Fibroblast of the aortic adventitia (primary cell): ENCODE measurements at regions not wholly inside any gene's neighbourhood (a gene's known extent, or its start where the extent isn't known, plus 50 kb on each side); places are given as distances from the start of the nearest gene placed in this dataset.

Source experiments
- DNase-seq: peaks from one replicate; pipeline ENCODE4 v3.0.0-alpha.2; 2010; ENCODE audit warnings: low read depth
- H3K4me3 ChIP-seq: 2 replicates; pipeline ENCODE4 v1.5.1; 2011; ENCODE audit warnings: low read depth, mild to moderate bottlenecking, control low read depth, low read length, moderate library complexity
- TF ChIP-seq, protein P1 (sequence below): IDR thresholded peaks from 2 replicates; pipeline ENCODE4 v1.5.1; 2011; ENCODE audit warnings: mild to moderate bottlenecking, low read length, control low read depth, inconsistent platforms; ENCODE audit not compliant: insufficient read depth

DNA sequence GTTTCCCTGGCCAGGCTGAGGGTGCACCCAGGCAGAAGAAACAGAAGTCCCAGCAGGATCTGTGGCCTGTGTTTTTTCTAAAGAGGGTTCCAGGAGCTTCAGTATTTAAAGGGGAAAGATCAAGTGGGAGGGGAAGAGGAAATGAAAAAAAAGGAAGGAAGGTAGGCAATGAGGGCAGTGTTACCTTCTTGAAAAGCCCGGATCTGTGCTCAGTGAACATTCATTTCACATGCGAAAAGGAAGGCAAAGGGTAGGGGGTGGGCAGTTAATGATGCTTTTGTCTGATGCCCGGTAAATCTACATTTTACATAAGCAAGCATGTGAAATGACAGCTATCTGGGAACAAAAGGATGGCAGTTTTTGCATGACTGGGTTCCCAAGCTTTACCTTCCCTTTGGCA lies 326.2 kb downstream of the UQCRFS1 start:
- TF ChIP-seq, protein P1, sequence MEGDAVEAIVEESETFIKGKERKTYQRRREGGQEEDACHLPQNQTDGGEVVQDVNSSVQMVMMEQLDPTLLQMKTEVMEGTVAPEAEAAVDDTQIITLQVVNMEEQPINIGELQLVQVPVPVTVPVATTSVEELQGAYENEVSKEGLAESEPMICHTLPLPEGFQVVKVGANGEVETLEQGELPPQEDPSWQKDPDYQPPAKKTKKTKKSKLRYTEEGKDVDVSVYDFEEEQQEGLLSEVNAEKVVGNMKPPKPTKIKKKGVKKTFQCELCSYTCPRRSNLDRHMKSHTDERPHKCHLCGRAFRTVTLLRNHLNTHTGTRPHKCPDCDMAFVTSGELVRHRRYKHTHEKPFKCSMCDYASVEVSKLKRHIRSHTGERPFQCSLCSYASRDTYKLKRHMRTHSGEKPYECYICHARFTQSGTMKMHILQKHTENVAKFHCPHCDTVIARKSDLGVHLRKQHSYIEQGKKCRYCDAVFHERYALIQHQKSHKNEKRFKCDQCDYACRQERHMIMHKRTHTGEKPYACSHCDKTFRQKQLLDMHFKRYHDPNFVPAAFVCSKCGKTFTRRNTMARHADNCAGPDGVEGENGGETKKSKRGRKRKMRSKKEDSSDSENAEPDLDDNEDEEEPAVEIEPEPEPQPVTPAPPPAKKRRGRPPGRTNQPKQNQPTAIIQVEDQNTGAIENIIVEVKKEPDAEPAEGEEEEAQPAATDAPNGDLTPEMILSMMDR = no peak
- no peak for DNase-seq
- no peak overlapping the region for H3K4me3 ChIP-seq

DNA sequence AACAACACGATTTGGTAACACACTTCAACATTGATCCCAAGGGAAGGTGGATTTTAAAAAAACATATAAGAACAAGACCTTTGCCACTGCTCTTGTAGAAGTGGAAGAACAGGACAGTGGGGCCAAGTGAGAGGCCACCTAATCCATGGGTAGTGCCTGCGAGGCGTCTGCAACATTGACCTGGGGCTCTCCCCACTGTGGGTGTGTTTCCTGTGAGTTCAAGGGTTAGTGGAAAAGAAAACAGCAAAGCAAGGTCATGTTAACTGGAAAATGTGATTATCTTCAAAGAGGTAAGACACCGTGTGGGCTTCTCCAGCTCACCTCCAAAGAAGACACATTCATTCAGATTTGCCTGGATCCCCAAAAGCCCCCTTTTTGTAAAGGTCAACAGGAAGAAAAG lies 327.0 kb downstream of the UQCRFS1 start:
- no peak overlapping the region for H3K4me3 ChIP-seq
- DNase-seq = no peak
- TF ChIP-seq, protein P1 = no peak

DNA sequence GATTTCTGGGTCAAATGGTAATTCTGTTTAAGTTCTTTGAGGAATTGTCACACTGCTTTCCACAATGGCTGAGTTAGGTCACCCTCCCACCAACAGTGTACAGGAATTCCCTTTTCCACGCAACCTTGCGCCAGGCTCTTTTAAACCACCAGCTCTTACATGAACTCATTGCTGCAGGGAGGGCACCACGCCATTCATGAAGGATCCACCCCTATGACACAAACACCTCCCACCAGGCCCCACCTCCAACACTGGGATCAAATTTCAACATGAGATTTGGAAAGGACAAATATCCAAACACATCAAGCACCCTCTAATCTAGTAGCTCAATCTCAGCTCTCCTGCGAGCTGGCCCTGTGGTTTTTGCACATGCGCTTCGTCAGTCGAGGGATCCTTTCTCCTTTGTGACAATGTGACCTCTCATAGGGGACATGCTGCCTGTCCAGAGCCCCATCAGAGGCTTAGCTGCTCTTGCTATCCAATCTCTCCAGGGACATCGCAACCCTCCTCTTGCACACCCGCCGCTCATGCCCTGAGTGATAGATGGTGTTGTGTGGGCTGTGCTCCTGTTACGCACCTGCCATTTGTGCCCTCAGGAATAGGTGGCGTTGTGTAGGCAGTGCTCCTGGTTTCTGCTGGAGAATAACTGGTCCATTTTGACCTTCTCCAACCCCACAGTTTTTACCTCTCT lies 328.0 kb downstream of the UQCRFS1 start:
- DNase-seq = peak; percentile 15
- TF ChIP-seq, protein P1 = no peak
- no peak overlapping the region for H3K4me3 ChIP-seq

DNA sequence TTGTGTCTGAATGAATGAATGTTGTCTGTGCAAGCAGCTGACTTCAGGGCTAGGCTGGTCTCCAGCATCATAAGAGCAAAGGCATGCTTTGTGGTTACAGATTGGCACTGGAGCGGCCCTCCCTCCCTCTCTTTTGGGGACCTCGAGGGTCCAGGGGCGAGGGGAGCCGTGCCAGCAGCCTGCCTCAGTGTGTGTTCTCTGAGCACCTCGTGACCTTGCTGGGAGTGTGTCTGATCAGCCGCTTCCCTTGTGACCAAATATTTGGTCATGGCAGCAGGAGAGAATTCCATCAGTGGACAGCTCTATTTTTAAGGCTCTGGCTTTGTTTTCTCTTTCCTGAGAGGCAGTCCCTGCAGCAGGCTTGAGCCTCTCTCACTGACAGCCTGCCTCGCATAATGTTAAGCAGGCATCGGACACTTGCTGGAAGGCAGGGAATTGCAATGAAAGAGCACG lies 329.7 kb downstream of the UQCRFS1 start:
- H3K4me3 ChIP-seq = peak overlapping the region; percentile 61
- peak; percentile 92 for DNase-seq
- TF ChIP-seq, protein P1 = no peak

DNA sequence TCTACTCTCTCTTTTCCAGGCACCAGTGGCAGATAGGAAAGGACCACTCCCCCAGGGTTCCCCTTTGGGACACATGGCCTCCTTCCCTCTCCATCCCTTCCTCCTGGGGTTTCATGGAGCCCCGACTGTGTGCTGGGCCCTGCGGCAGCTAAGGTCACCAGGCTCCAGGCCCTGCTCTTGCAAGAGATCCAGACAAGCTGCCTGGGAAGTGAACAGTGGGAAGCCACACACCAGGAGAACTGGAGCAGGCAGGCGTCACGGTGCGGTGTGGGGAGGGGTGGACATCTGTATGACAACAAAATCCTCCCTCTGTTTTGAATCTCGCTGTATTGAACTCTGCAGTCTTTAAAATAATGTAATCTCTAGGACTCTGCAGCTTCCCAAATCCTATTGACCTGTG lies 330.1 kb downstream of the UQCRFS1 start:
- DNase-seq = no peak
- TF ChIP-seq, protein P1 = no peak
- H3K4me3 ChIP-seq = no peak overlapping the region

DNA sequence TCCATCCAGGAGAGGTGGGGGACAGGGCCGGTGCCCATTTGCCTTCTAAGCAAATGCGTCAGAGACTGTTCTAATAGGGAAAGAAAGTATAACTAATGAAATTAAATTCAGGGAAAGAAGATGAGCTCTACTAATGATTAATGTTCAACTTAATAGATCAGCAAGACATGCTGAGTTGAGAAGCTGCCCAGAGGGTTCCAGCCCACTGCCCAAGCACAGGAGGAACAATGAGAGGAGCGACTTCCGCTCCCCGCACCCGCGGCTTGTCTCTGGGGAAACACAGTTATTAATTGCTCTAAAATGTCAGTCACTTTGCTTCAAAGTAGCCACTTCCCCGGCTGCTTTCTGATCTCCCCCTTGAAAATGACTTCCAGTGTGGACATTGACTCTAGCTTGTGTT lies 331.3 kb downstream of the UQCRFS1 start:
- no peak for DNase-seq
- TF ChIP-seq, protein P1 = no peak
- no peak overlapping the region for H3K4me3 ChIP-seq
